PC-9 (cell line): ENCODE measurements at regions not wholly inside any gene's neighbourhood (a gene's known extent, or its start where the extent isn't known, plus 50 kb on each side); places are given as distances from the start of the nearest gene placed in this dataset.

Source experiments
- EZH2 ChIP-seq: fragments of 200-600 bp; sonication (generic); IDR thresholded peaks from 2 replicates; pipeline ENCODE4 v1.8.0; 2017; ENCODE audit warnings: antibody characterized with exemption, low read depth
- TF ChIP-seq, protein P1 (sequence below): fragments of 200-600 bp; sonication (generic); conservative IDR thresholded peaks from 2 replicates; pipeline ENCODE4 v1.6.1; 2017; ENCODE audit warnings: mixed run types, antibody characterized with exemption, mild to moderate bottlenecking, moderate library complexity

- TF ChIP-seq, protein P1, sequence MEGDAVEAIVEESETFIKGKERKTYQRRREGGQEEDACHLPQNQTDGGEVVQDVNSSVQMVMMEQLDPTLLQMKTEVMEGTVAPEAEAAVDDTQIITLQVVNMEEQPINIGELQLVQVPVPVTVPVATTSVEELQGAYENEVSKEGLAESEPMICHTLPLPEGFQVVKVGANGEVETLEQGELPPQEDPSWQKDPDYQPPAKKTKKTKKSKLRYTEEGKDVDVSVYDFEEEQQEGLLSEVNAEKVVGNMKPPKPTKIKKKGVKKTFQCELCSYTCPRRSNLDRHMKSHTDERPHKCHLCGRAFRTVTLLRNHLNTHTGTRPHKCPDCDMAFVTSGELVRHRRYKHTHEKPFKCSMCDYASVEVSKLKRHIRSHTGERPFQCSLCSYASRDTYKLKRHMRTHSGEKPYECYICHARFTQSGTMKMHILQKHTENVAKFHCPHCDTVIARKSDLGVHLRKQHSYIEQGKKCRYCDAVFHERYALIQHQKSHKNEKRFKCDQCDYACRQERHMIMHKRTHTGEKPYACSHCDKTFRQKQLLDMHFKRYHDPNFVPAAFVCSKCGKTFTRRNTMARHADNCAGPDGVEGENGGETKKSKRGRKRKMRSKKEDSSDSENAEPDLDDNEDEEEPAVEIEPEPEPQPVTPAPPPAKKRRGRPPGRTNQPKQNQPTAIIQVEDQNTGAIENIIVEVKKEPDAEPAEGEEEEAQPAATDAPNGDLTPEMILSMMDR: peak; percentile 96
- TF ChIP-seq EZH2: no peak
Measured at GRCh38 chr3:104564045-104564643, 802.6 kb upstream of the ALCAM start.
